NCI-H1436 treated with DMSO at 0.1 percent for 48 hours (cell line): ENCODE measurements at regions not wholly inside any gene's neighbourhood (a gene's known extent, or its start where the extent isn't known, plus 50 kb on each side); places are given as distances from the start of the nearest gene placed in this dataset.

ENCODE experiments used
- DNase-seq: peaks from one replicate; lab custom pipeline; 2025; lab: John Stamatoyannopoulos, UW

DNA sequence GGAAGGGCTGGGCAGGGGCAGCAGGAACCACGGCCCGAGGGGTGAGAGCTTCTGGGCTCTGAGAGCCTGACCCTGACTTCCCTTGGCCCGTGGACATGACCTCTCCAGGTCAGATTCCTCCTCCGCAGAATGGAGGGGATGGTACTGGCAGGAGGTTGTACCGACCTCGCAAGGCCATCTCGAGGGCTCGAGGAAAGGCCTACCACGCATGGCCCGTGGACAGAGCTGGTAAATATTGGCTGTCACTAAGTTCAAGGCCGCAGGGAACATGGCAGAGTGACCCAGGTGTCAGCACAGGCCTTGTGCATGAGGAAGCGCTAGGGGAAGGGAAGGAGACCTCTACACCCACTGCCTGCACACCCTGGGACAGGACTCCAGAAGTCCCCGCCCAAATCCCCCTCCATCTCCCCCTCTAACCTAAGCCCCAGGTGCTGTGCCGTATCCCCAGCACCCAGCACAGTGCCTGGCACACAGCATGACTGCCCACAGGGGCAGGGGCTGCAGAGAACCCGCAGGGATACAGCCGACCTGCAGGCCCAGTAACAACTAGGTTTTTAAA, 54.9 kb upstream of the PPP2R5C start:
- DNase-seq = no peak

DNA sequence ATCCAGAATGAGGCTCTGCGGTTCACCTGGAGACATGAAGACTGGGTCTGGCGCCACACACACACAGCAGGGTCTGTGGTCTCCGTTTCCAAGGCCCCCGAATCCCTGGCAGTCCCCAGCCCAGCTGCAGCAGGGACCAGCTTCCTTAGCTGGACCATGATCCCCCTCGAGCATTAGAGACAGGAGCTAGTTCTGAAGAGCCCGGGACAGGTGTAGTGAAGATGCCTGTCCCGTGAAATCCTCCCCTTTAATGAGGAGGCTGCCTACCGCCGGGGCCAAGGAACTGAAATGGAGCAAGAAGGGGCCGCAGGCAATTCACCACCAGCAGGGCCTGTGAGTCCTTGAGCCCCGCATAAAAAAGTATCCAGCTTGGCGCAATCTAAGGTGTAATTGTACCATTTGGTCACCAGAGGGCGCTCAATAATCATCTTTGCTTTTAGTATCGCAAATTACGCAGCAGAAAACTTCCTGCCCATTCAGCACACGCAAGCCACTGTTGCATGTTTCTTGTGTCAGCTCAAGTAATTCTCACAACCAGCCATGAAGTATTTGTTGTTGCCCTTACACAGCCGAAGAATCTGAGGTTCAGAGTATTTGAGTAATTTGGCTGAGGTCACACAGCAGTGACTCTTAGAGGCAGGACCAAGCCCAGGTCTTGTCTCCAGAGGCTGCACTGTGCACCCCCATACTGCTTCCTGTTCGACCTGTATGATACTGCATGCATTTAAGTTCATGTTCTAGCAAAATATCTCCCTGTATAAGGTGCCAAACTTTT, 54.3 kb upstream of the PPP2R5C start:
- DNase-seq = peak; percentile 22

DNA sequence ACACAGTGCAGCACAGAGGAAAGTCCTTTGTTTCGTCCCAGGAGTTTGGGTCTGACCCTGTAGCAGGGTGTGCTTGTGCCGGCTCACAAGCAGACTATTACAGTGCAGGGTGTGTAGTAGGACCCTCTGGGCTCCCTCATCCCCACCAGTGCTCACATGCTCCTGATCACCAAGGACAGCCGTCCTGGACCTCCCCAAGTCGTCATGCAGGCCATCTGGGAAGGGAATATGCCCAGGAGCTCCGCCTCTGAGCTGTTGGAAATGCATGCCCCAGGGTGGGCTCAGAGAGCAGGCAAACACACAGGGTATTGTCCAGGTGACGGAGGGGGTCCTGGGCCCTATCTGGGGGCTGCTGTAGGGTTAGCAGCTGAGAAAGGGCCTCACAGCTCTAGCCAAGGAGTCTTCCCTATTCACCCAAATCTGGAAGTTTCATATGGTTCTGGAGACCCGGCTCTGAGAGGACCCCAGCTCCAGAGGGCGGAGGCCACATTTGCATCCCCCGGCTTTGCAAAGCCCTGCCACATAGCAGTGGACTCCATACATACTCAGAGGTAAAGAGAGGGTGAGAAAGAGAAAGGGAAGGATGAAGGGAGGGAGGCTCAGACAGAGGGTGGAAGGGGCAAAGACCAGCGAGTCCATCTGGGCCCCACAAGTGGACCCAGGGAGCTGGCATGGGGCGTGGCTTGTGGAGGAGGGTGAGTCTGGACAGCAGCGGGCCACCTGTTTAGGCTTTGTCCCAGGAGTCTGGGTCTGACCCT, 53.5 kb upstream of the PPP2R5C start:
- no peak for DNase-seq

DNA sequence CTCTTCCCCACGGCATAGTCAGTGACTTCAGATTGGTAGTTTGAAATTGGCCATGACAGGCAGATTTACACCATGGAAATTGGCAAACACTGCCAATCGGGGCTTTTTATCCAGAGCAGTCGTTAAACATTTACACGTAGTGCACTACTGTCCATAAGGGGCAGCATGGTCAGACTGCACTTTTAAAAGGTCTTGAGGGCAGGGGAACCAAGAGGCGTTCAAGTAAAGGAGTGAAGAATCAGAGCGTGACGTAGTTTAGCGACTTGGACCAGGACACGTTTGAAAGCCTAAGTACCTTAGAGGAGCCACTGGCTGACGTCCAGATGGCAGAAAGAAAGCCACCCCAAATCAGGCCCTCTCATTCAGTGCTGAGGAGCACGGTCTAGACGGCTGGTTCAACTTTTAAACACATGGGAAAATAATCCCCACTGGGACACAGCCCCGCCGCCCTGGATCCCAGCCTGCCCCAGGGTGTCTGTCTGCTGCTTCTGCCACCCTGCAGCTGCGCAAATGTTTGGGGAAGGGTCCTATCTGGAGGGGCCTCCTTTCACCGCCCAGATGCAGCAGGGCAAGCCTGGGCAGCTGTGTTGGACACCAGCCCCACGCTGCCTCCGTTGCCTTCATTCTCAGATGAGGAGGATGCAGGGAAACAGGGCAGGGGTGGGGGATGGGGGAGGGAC, 52.5 kb upstream of the PPP2R5C start:
- no peak for DNase-seq

DNA sequence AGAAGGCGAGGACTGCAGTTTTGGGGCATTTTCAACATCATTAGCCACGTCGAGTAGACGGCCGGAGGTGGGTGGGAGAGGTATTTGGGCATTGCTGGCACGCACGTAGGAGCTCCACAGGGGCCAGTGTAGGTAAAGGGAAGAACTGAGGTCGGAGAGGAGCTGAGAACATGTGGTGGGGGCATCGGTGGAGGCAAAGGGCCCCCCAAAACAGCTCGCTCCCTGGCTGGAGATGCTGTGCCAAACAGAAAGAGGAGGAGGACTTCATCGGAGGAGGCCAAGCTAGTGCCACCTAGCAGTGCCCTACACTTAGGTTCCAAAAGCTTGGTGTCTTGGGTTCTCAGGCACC, 52.0 kb upstream of the PPP2R5C start:
- no peak for DNase-seq

DNA sequence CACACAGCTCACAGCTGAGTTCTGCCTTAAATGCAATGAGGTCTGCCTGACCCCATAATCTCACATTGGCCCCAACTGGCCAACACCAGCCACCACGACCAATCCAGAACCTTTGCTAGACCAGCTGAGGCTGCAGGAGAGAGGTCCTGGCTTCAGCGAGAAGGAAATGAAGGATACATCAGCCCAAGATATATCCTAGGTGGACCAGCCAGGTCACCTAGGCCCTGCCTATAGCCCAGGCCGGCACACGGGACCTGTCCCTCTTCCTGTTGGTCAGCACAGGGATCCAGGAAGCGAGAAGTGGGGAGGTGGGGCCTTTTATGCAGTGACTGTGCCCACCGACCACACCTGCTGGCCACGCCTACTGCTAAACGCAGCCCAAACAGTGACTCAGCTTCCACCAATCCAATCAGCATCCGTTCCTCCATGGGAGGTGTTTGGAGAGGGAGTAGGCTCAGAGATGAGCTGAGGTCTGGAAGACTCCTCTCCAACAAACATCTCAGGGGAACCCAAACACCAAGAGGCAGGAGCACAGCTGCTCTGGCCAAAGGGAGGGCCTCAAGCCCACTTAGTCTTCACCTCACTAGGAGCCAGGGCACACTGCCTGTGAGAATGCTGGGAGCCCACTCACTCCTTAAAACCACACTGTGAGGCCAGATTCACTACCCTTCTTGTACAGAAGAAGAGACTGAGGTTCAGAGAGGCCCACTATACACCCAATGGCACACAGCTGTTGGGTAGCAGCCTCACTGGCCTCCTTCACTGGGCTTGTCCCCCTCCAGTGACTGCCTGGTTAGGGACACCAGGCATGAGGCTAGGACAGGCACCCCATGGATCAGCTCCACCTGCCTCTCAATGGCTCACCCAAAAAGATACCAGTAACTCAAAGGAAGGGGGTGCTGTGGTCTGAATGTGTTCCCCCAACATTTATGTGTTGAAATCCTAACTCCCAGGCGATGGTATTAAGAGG, 51.3 kb upstream of the PPP2R5C start:
- DNase-seq = no peak

DNA sequence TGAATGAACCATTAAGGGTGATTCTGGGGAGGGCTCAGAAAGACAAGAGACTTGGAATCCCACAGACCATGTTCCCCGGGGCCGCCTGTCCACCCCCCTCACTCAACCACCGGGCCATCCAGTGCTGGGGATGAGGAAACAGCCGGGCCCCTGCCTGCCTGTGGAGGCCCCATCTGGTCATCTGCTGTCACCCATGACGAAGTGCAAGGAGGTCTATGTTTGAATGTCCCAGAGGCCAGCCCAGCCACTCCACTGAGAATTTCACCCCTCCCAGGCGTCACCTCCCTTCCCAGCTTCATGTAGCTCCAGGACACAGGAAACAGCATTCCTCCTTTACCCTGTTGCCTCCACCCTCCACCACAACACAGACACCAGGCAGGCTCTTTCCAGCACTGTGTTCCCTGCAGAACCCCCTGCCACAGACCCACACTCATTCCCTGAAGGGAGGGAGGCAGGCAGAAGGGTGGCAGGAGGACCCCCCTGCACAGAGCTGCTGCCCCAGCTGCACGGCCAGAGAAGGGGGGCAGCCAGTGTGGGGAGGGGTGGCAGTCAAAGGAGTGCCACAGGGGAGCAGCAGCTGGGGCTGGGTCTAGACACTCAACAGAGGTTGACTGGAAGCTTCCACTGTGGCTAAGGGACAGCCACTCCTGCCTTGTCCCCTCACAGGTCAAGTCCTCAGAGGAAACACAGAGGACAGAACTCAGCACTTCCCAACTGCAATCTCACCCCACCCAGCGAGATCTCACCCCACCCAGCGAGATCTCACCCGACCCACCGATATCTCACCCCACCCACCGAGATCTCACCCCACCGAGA, 50.3 kb upstream of the PPP2R5C start:
- no peak for DNase-seq
